ENCODE measurements at regions not wholly inside any gene's neighbourhood (a gene's known extent, or its start where the extent isn't known, plus 50 kb on each side); places are given as distances from the start of the nearest gene placed in this dataset.

GRCh38 chr9:91043056-91043810 lies 241.6 kb downstream of the SYK start:
- DNase-seq, result no peak

GRCh38 chr9:91043811-91044175 lies 242.2 kb downstream of the SYK start:
- DNase-seq, result no peak

- no peak for DNase-seq
Measured at GRCh38 chr9:91044354-91044753, 242.7 kb downstream of the SYK start.

- DNase-seq, result no peak
Measured at GRCh38 chr9:91045041-91045440, 243.4 kb downstream of the SYK start.

GRCh38 chr9:91047529-91047928 lies 245.9 kb downstream of the SYK start:
- peak; percentile 31 for DNase-seq

- DNase-seq, result no peak
Measured at GRCh38 chr9:91047993-91048607, 246.5 kb downstream of the SYK start.

- DNase-seq, result no peak
Measured at GRCh38 chr9:91048749-91049148, 247.1 kb downstream of the SYK start.

- no peak for DNase-seq
Measured at GRCh38 chr9:91053824-91054223, 252.2 kb downstream of the SYK start.

GRCh38 chr9:91055845-91056244 lies 254.2 kb downstream of the SYK start:
- DNase-seq, result no peak

GRCh38 chr9:91056486-91056885 lies 254.9 kb downstream of the SYK start:
- DNase-seq, result no peak

- no peak for DNase-seq
Measured at GRCh38 chr9:91056917-91057316, 255.3 kb downstream of the SYK start.

GRCh38 chr9:91059713-91060112 lies 258.1 kb downstream of the SYK start:
- no peak for DNase-seq

GRCh38 chr9:91060520-91061343 lies 259.1 kb downstream of the SYK start:
- DNase-seq, result no peak

GRCh38 chr9:91061506-91061905 lies 259.9 kb downstream of the SYK start:
- DNase-seq, result no peak

- DNase-seq, result no peak
Measured at GRCh38 chr9:91062281-91062680, 260.7 kb downstream of the SYK start.

- no peak for DNase-seq
Measured at GRCh38 chr9:91063471-91063870, 261.9 kb downstream of the SYK start.

GRCh38 chr9:91065231-91066041 lies 263.8 kb downstream of the SYK start:
- no peak for DNase-seq

GRCh38 chr9:91066042-91066415 lies 264.4 kb downstream of the SYK start:
- DNase-seq, result no peak

GRCh38 chr9:91066856-91067255 lies 265.2 kb downstream of the SYK start:
- DNase-seq, result no peak

- DNase-seq, result no peak
Measured at GRCh38 chr9:91067306-91067860, 265.8 kb downstream of the SYK start.

- DNase-seq, result no peak
Measured at GRCh38 chr9:91071184-91071990, 269.8 kb downstream of the SYK start.

Measured in CD4-positive, alpha-beta T cell treated with Interleukin-12 subunit alpha and Interleukin-12 subunit beta, for 1 hour (primary cell).